Neuronal stem cell (in vitro differentiated cells): ENCODE measurements at regions not wholly inside any gene's neighbourhood (a gene's known extent, or its start where the extent isn't known, plus 50 kb on each side); places are given as distances from the start of the nearest gene placed in this dataset.
A peak's percentile ranks its signal among the peaks of the same experiment; 100 is the strongest.
"Not testable (repeated sequence)": the region's sequence is repeated elsewhere in the genome, so short reads cannot be mapped to it uniquely, and the experiment has no call there.

ENCODE experiments used
- DNase-seq: peaks from one replicate; pipeline ENCODE4 v3.0.0-alpha.2; 2013; ENCODE audit warnings: low spot score
- H2AFZ ChIP-seq: one replicate; pipeline ENCODE4 v1.6.1; 2013; ENCODE audit warnings: mild to moderate bottlenecking, low read length, inconsistent platforms
- H2AK5ac ChIP-seq: 2 replicates; pipeline ENCODE4 v1.6.1; 2013; ENCODE audit warnings: low read depth, mild to moderate bottlenecking, inconsistent platforms, low read length, moderate library complexity, mixed read lengths
- H2BK120ac ChIP-seq: 2 replicates; pipeline ENCODE4 v1.6.1; 2013; ENCODE audit warnings: low read depth, mild to moderate bottlenecking, inconsistent platforms, low read length, moderate library complexity, mixed read lengths
- H2BK12ac ChIP-seq: one replicate; pipeline ENCODE4 v1.6.1; 2013; ENCODE audit warnings: low read length, inconsistent platforms
- H2BK15ac ChIP-seq: 2 replicates; pipeline ENCODE4 v1.6.1; 2013; ENCODE audit warnings: mild to moderate bottlenecking, low read length, inconsistent platforms, mixed read lengths
- H2BK5ac ChIP-seq: one replicate; pipeline ENCODE4 v1.6.1; 2013; ENCODE audit warnings: inconsistent platforms, mild to moderate bottlenecking, low read length, moderate library complexity
- H3K14ac ChIP-seq: one replicate; pipeline ENCODE4 v1.6.1; 2013; ENCODE audit warnings: low read length, inconsistent platforms
- H3K18ac ChIP-seq: 2 replicates; pipeline ENCODE4 v1.6.1; 2013; ENCODE audit warnings: low read length, inconsistent platforms
- H3K23ac ChIP-seq: 2 replicates; pipeline ENCODE4 v1.6.1; 2013; ENCODE audit warnings: low read depth, mild to moderate bottlenecking, mixed read lengths, low read length, inconsistent platforms; ENCODE audit not compliant: poor library complexity
- H3K27ac ChIP-seq: replicated peaks from 3 replicates; pipeline ENCODE4 v1.5.1; 2013; ENCODE audit warnings: low read length, inconsistent platforms
- H3K27me3 ChIP-seq, 3 experiments: 2 replicates each; pipeline ENCODE4 v1.6.1; 2013; ENCODE audit warnings: low read length in 3 of 3, mild to moderate bottlenecking in 2 of 3, inconsistent platforms in 1 of 3, low read depth in 1 of 3, mixed read lengths in 1 of 3, moderate library complexity in 1 of 3; ENCODE audit not compliant: control insufficient read depth in 3 of 3, insufficient read depth in 3 of 3
- H3K36me3 ChIP-seq, 2 donors: replicated peaks in 1 of 2; 2 replicates each; pipeline ENCODE4 v1.6.1; 2013; ENCODE audit warnings: low read length in 2 of 2; ENCODE audit not compliant: control insufficient read depth in 2 of 2, insufficient read depth in 2 of 2
- H3K4ac ChIP-seq: 2 replicates; pipeline ENCODE4 v1.6.1; 2013; ENCODE audit warnings: inconsistent platforms, mild to moderate bottlenecking, low read length, moderate library complexity
- H3K4me1 ChIP-seq, 2 donors: 1 replicate in 1 of 2; 2 replicates in 1 of 2; pipeline ENCODE4 v1.6.1; 2013; ENCODE audit warnings: low read length in 2 of 2, low read depth in 1 of 2; ENCODE audit not compliant: control insufficient read depth in 2 of 2, insufficient read depth in 1 of 2
- H3K4me2 ChIP-seq: one replicate; pipeline ENCODE4 v1.6.1; 2013; ENCODE audit warnings: mild to moderate bottlenecking, low read length, inconsistent platforms; ENCODE audit not compliant: insufficient read depth, poor library complexity, severe bottlenecking
- H3K4me3 ChIP-seq, 2 donors: 2 replicates each; pipeline ENCODE4 v1.5.1; 2013; ENCODE audit warnings: low read length in 2 of 2, mild to moderate bottlenecking in 2 of 2, inconsistent platforms in 1 of 2, moderate library complexity in 1 of 2
- H3K79me1 ChIP-seq: one replicate; pipeline ENCODE4 v1.6.1; 2013; ENCODE audit warnings: low read depth, mild to moderate bottlenecking, inconsistent platforms, low read length, moderate library complexity
- H3K9ac ChIP-seq: one replicate; pipeline ENCODE4 v1.6.1; 2013; ENCODE audit warnings: mild to moderate bottlenecking, low read depth, low read length, inconsistent platforms; ENCODE audit not compliant: poor library complexity
- H3K9me3 ChIP-seq, 2 donors: replicated peaks in 1 of 2; 2 replicates each; pipeline versions ENCODE3 to v1.6.1; 2013; ENCODE audit warnings: low read length in 2 of 2, mild to moderate bottlenecking in 2 of 2, inconsistent platforms in 1 of 2, low read depth in 1 of 2, mixed read lengths in 1 of 2, moderate library complexity in 1 of 2; ENCODE audit not compliant: control insufficient read depth in 2 of 2, insufficient read depth in 1 of 2
- H4K8ac ChIP-seq: one replicate; pipeline ENCODE4 v1.6.1; 2013; ENCODE audit warnings: low read depth, mild to moderate bottlenecking, inconsistent platforms, low read length, moderate library complexity
- H4K91ac ChIP-seq: one replicate; pipeline ENCODE4 v1.6.1; 2013; ENCODE audit warnings: low read length, low read depth, mild to moderate bottlenecking, inconsistent platforms; ENCODE audit not compliant: poor library complexity
- WGBS, 2 donors: extraction: QIAGEN DNeasy Blood & Tissue Kit; methylation state at CpG; one replicate each; pipeline ENCODE4 v1.1.7; 2013; ENCODE audit warnings: missing lambda C conversion rate in 2 of 2, mixed read lengths in 1 of 2; ENCODE audit not compliant: insufficient read length in 2 of 2, insufficient replicate concordance in 1 of 2; ENCODE audit errors: extremely low coverage in 2 of 2; 5-methylcytosine and 5-hydroxymethylcytosine counted together

DNA sequence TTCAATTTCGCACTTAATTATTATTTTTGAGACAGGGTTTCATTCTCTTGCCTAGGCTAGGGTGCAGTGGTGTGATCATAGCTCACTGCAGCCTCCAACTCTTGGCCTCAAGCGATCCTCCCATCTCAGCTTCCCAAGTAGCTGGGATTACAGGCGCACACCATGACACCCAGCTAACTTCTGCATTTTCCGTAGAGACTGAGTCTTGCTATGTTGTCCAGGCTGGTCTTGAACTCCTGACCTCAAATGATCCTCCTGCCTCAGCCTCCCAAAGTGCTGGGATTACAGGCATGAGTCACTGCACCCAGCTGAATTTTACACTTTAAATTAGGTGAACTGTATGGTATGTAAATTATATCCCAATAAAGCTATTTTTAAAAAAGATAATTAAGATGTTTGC lies 90.6 kb upstream of the CASZ1 start:
- H3K27me3 ChIP-seq: peaks cover 5 to 37% (median 20%) of the 10 kb centered on the region in 3 experiments
- H4K91ac ChIP-seq, H3K4me3 ChIP-seq, H3K27ac ChIP-seq, H3K4me2 ChIP-seq, H2BK120ac ChIP-seq, H4K8ac ChIP-seq, DNase-seq, H3K79me1 ChIP-seq, H2BK5ac ChIP-seq, H3K14ac ChIP-seq, H2AK5ac ChIP-seq, H2BK15ac ChIP-seq, H3K18ac ChIP-seq, H2AFZ ChIP-seq, H2BK12ac ChIP-seq, H3K36me3 ChIP-seq, H3K9ac ChIP-seq, H3K4ac ChIP-seq, H3K9me3 ChIP-seq, H3K23ac ChIP-seq: not testable (repeated sequence)
- WGBS, 2 donors: no CpG with 5 or more reads among the region's 4 CpGs
- peaks cover 6 to 11% of the 10 kb centered on the region in 2 donors for H3K4me1 ChIP-seq

GRCh38 chr1:10888291-10888690 lies 91.8 kb upstream of the CASZ1 start:
- peak overlapping the region; percentile 28 for H3K18ac ChIP-seq
- no peak overlapping the region for H4K91ac ChIP-seq
- H3K9me3 ChIP-seq: no peaks in the 10 kb centered on the region
- H4K8ac ChIP-seq: no peak overlapping the region
- no peak for DNase-seq
- WGBS, 2 donors: no CpG with 5 or more reads among the region's 23 CpGs
- peak overlapping the region; percentile 49 for H3K4me2 ChIP-seq
- H2AK5ac ChIP-seq: no peak overlapping the region
- no peak overlapping the region for H2BK15ac ChIP-seq
- no peak overlapping the region for H3K9ac ChIP-seq
- peak overlapping the region; percentile 43 for H2AFZ ChIP-seq
- no peak overlapping the region for H3K27ac ChIP-seq
- H3K4ac ChIP-seq: no peak overlapping the region
- H2BK12ac ChIP-seq: no peak overlapping the region
- H3K4me3 ChIP-seq: no peak overlapping the region
- H3K14ac ChIP-seq: no peak overlapping the region
- H3K27me3 ChIP-seq: peaks cover 5 to 37% (median 20%) of the 10 kb centered on the region in 3 experiments
- no peaks in the 10 kb centered on the region for H3K36me3 ChIP-seq
- H3K23ac ChIP-seq: no peak overlapping the region
- no peak overlapping the region for H2BK5ac ChIP-seq
- H2BK120ac ChIP-seq: no peak overlapping the region
- no peaks in the 10 kb centered on the region for H3K79me1 ChIP-seq
- peaks cover 6 to 11% of the 10 kb centered on the region in 2 donors for H3K4me1 ChIP-seq

- peak overlapping the region; percentile 31 for H3K4me2 ChIP-seq
- no peaks in the 10 kb centered on the region for H3K36me3 ChIP-seq
- H2BK12ac ChIP-seq: no peak overlapping the region
- H3K27ac ChIP-seq: no peak overlapping the region
- peak overlapping the region; percentile 9 for H2AK5ac ChIP-seq
- H2BK15ac ChIP-seq: no peak overlapping the region
- H2AFZ ChIP-seq: no peak overlapping the region
- no CpG with 5 or more reads among the region's 66 CpGs for WGBS, 2 donors
- peak overlapping the region; percentile 1 for H3K18ac ChIP-seq
- peak overlapping the region; percentile 76 for H3K23ac ChIP-seq
- H3K9ac ChIP-seq: no peak overlapping the region
- H2BK5ac ChIP-seq: no peak overlapping the region
- H3K4me1 ChIP-seq: peaks cover 6 to 11% of the 10 kb centered on the region in 2 donors
- no peak overlapping the region for H2BK120ac ChIP-seq
- no peak overlapping the region for H4K8ac ChIP-seq
- no peak overlapping the region for H4K91ac ChIP-seq
- no peaks in the 10 kb centered on the region for H3K9me3 ChIP-seq
- H3K27me3 ChIP-seq: peaks cover 5 to 40% (median 20%) of the 10 kb centered on the region in 3 experiments
- H3K4me3 ChIP-seq: peak overlapping the region in 1 of 2 donors; percentile 52
- no peak overlapping the region for H3K4ac ChIP-seq
- no peak overlapping the region for H3K14ac ChIP-seq
- DNase-seq: no peak
- no peaks in the 10 kb centered on the region for H3K79me1 ChIP-seq
These were observed 92.6 kb upstream of the CASZ1 start for GRCh38 chr1:10888791-10889649.

GRCh38 chr1:10889650-10890353 lies 93.4 kb upstream of the CASZ1 start:
- Histone ChIP-seq H2BK12ac (no peak overlapping the region), H3K27ac (no peak overlapping the region), H3K4me2 (no peak overlapping the region), H3K36me3 (no peaks in the 10 kb centered on the region), H3K4ac (no peak overlapping the region), H4K91ac (no peak overlapping the region), H3K9ac (no peak overlapping the region), H2BK15ac (no peak overlapping the region), H2AFZ (peak overlapping the region; percentile 4), H3K14ac (no peak overlapping the region), H3K9me3 (no peaks in the 10 kb centered on the region), H3K4me3 (no peak overlapping the region), H2BK5ac (no peak overlapping the region), H2BK120ac (no peak overlapping the region), H3K23ac (peak overlapping the region; percentile 76), H4K8ac (no peak overlapping the region), H3K4me1 (peaks cover 6 to 11% of the 10 kb centered on the region in 2 donors), H3K27me3 (peaks cover 5 to 40% (median 20%) of the 10 kb centered on the region in 3 experiments), H3K79me1 (no peaks in the 10 kb centered on the region), H3K18ac (peak overlapping the region; percentile 1), H2AK5ac (no peak overlapping the region)
- DNase-seq: no peak
- no CpG with 5 or more reads among the region's 20 CpGs for WGBS, 2 donors
